ENCODE measurements at regions not wholly inside any gene's neighbourhood (a gene's known extent, or its start where the extent isn't known, plus 50 kb on each side); places are given as distances from the start of the nearest gene placed in this dataset.
"Not testable (repeated sequence)": the region's sequence is repeated elsewhere in the genome, so short reads cannot be mapped to it uniquely, and the experiment has no call there.

DNA sequence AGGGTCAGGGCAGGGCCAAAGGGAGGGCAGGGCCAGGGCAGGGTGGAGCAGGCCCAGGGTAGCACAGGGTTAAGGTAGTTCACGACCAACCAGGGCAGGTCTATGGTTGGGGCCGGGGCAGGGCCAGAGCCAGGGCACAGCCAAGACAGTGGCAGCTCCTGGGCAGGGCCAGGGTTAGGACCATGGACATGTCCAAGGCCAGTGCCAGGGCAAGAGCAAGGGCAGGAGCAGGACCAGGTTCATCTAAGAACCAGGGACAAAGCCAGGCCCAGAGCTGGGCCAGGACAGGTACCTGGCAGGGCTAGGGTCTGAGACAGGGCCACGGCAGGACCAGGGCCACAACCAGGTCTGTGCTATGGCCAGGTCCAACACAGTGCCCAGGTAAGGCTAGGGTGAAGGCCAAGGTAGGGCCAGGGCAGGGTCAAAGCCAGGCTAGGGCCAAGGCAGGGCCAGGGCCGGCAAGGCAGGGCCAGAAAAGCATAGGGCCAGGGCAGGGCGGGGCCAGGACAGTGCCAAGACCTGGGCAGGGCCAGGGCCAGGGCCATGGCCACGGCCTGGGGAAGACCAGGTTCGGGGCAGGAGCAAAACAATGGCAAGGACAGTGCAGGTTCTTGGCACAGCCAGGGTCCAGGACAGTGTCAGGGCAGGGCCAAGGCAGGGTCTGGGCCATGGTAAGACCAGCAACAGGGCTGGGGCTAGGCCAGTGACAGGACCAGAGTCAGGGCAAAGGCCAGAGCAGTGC, 2874.4 kb downstream of the RPIA start:
- H3K4me3 ChIP-seq (ENCODE audit: control insufficient read depth in 1 of 7, extremely low read depth in 1 of 7, insufficient read depth in 4 of 7, low read depth in 2 of 7, low read length in 6 of 7); H3K27ac ChIP-seq (ENCODE audit: insufficient read depth in 1 of 2, low read depth in 1 of 2, low read length in 2 of 2, poor library complexity in 1 of 2, severe bottlenecking in 2 of 2); H3K27me3 ChIP-seq (replicated peaks in 2 of 5; ENCODE audit: control insufficient read depth in 4 of 5, insufficient read depth in 5 of 5, low read length in 4 of 5); H3K4me1 ChIP-seq (ENCODE audit: control extremely low read depth in 1 of 4, control insufficient read depth in 4 of 4, insufficient read depth in 4 of 4, low read length in 3 of 4); POLR2A ChIA-PET; H3K36me3 ChIP-seq (ENCODE audit: control insufficient read depth in 4 of 4, insufficient read depth in 4 of 4, low read length in 3 of 4); H3K9me3 ChIP-seq (ENCODE audit: control extremely low read depth in 1 of 5, control insufficient read depth in 4 of 5, insufficient read depth in 2 of 5, low read depth in 1 of 5, low read length in 4 of 5); CTCF ChIA-PET; DNase-seq: not testable (repeated sequence)
- WGBS (ENCODE audit: insufficient coverage) = 60% methylated on average over 1 of the region's 7 CpGs

DNA sequence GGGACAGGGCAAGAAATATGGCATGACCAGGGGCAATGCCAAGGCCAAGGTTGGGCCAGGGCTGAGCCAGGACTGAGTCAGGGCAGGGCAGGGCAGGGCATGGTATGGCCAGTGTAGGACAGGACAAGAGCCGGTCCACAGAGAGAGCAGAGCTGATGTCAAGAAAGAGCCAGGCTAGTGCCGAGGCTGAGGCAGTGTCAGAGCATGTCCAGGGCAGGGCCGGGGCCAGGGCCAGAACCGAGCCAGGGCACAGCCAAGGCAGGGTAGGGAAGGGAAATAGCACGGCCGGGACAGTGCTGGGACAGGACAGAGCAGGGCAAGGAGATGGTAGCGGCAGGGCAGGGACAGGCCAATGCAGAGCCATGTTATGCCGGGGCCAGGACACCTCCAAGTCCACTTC, 2875.1 kb downstream of the RPIA start:
- DNase-seq; H3K4me1 ChIP-seq (ENCODE audit: control extremely low read depth in 1 of 4, control insufficient read depth in 4 of 4, insufficient read depth in 4 of 4, low read length in 3 of 4); POLR2A ChIA-PET; H3K36me3 ChIP-seq (ENCODE audit: control insufficient read depth in 4 of 4, insufficient read depth in 4 of 4, low read length in 3 of 4); H3K4me3 ChIP-seq (ENCODE audit: control insufficient read depth in 1 of 7, extremely low read depth in 1 of 7, insufficient read depth in 4 of 7, low read depth in 2 of 7, low read length in 6 of 7); CTCF ChIA-PET; H3K27ac ChIP-seq (ENCODE audit: insufficient read depth in 1 of 2, low read depth in 1 of 2, low read length in 2 of 2, poor library complexity in 1 of 2, severe bottlenecking in 2 of 2); H3K27me3 ChIP-seq (replicated peaks in 2 of 5; ENCODE audit: control insufficient read depth in 4 of 5, insufficient read depth in 5 of 5, low read length in 4 of 5); H3K9me3 ChIP-seq (ENCODE audit: control extremely low read depth in 1 of 5, control insufficient read depth in 4 of 5, insufficient read depth in 2 of 5, low read depth in 1 of 5, low read length in 4 of 5): not testable (repeated sequence)
- no CpG with 5 or more reads among the region's 8 CpGs for WGBS (ENCODE audit: insufficient coverage)

DNA sequence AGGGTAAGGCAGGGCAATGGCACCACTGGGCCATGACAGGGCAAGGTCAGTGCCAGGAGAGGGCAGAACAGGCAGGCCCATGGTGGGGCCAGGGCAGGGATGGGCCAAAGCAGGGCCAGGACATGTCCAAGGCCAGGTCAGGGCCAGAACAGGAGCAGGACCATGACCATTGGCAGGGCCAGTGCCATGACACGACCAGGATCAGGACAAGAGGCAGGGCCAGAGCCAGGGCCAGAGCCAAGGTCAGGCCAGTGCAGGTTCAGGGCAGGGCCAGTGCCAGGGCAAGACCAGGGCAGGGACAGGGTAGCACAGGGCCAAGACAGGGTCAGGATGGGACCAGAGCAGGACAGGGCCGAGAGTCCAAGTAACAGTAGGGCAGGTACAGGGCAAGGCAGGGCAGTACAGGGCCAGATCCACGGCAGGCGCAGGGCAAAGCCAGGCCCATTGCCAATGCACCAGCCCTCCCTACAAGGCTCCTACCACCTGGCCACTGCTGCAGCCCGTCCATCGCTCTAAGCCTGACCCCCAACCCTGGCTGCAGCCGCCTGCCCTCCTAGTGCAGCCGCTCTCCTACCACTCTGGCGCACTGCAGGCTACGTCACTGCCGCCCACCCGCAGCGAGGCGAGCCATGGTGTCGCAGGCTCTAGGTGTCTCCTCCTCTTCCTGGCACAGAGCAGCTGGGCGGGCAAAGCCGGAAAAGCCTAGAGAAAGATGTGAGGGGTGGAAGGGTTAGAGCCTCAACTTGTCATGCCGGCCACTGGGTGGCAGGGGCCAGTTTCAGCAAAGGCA, 2876.3 kb downstream of the RPIA start:
- H3K27ac ChIP-seq (ENCODE audit: insufficient read depth in 1 of 2, low read depth in 1 of 2, low read length in 2 of 2, poor library complexity in 1 of 2, severe bottlenecking in 2 of 2); H3K4me3 ChIP-seq (ENCODE audit: control insufficient read depth in 1 of 7, extremely low read depth in 1 of 7, insufficient read depth in 4 of 7, low read depth in 2 of 7, low read length in 6 of 7); H3K9me3 ChIP-seq (ENCODE audit: control extremely low read depth in 1 of 5, control insufficient read depth in 4 of 5, insufficient read depth in 2 of 5, low read depth in 1 of 5, low read length in 4 of 5); H3K27me3 ChIP-seq (replicated peaks in 2 of 5; ENCODE audit: control insufficient read depth in 4 of 5, insufficient read depth in 5 of 5, low read length in 4 of 5); DNase-seq; POLR2A ChIA-PET; CTCF ChIA-PET; H3K4me1 ChIP-seq (ENCODE audit: control extremely low read depth in 1 of 4, control insufficient read depth in 4 of 4, insufficient read depth in 4 of 4, low read length in 3 of 4); H3K36me3 ChIP-seq (ENCODE audit: control insufficient read depth in 4 of 4, insufficient read depth in 4 of 4, low read length in 3 of 4): not testable (repeated sequence)
- 86% methylated on average over 5 of the region's 18 CpGs for WGBS (ENCODE audit: insufficient coverage)

DNA sequence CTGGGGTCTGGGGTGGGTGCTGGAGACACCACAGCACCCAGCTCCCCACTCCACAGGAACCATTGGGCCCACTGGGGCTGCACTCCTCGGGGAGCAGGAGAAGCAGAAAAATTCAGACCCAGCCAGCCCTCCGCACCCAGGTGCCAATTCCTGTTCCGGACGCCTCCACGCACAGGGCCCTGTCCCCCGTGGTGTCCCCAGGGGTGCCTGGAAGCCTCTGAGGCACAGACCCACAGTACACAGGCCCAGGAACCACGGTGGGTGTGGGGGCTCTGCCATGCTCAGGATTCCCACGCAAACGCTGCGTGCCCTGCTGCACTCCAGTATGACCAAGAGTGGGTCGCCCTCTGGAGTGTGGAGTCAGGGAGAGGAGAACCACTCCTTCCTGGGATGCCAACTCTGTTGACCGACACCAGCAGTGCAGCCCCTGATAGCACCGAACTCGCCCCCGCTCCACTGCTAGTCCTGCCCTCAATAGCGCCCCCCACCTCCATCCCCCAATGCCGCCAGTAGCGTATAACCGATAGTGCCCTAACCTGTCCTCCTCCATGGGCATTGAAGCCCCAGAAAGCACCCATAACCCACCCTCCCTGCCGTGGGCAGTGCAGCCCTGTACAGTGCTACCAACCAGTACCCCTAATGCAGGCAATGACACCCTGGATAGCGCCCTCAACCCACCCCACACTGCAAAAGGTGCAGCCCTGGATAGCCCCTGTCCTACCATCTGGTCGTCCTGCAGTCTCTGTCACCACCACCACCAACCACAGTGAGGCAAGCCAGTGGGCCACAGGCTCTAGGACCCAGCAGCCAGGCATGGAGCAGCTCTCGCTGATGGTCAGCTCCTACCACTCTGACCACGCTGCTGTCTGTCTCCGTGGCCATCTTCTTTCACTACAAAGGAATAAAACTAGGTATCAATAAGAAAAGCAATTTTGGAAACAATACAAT, 2877.2 kb downstream of the RPIA start:
- CTCF ChIA-PET; DNase-seq; POLR2A ChIA-PET; H3K4me3 ChIP-seq (ENCODE audit: control insufficient read depth in 1 of 7, extremely low read depth in 1 of 7, insufficient read depth in 4 of 7, low read depth in 2 of 7, low read length in 6 of 7); H3K36me3 ChIP-seq (ENCODE audit: control insufficient read depth in 4 of 4, insufficient read depth in 4 of 4, low read length in 3 of 4); H3K9me3 ChIP-seq (ENCODE audit: control extremely low read depth in 1 of 5, control insufficient read depth in 4 of 5, insufficient read depth in 2 of 5, low read depth in 1 of 5, low read length in 4 of 5); H3K4me1 ChIP-seq (ENCODE audit: control extremely low read depth in 1 of 4, control insufficient read depth in 4 of 4, insufficient read depth in 4 of 4, low read length in 3 of 4); H3K27ac ChIP-seq (ENCODE audit: insufficient read depth in 1 of 2, low read depth in 1 of 2, low read length in 2 of 2, poor library complexity in 1 of 2, severe bottlenecking in 2 of 2); H3K27me3 ChIP-seq (replicated peaks in 2 of 5; ENCODE audit: control insufficient read depth in 4 of 5, insufficient read depth in 5 of 5, low read length in 4 of 5): not testable (repeated sequence)
- WGBS (ENCODE audit: insufficient coverage) = no CpG with 5 or more reads among the region's 25 CpGs

GRCh38 chr2:91571239-91571923, 2879.9 kb downstream of the RPIA start:
- H3K27ac ChIP-seq (ENCODE audit: insufficient read depth in 1 of 2, low read depth in 1 of 2, low read length in 2 of 2, poor library complexity in 1 of 2, severe bottlenecking in 2 of 2); H3K4me1 ChIP-seq (ENCODE audit: control extremely low read depth in 1 of 4, control insufficient read depth in 4 of 4, insufficient read depth in 4 of 4, low read length in 3 of 4); POLR2A ChIA-PET; H3K36me3 ChIP-seq (ENCODE audit: control insufficient read depth in 4 of 4, insufficient read depth in 4 of 4, low read length in 3 of 4); H3K9me3 ChIP-seq (ENCODE audit: control extremely low read depth in 1 of 5, control insufficient read depth in 4 of 5, insufficient read depth in 2 of 5, low read depth in 1 of 5, low read length in 4 of 5); H3K27me3 ChIP-seq (replicated peaks in 2 of 5; ENCODE audit: control insufficient read depth in 4 of 5, insufficient read depth in 5 of 5, low read length in 4 of 5); CTCF ChIA-PET: not testable (repeated sequence)
- WGBS (ENCODE audit: insufficient coverage) = 63% methylated on average over 61 of the region's 78 CpGs
- peak overlapping the region in 1 of 7 experiments; percentile 26 for H3K4me3 ChIP-seq (ENCODE audit: control insufficient read depth in 1 of 7, extremely low read depth in 1 of 7, insufficient read depth in 4 of 7, low read depth in 2 of 7, low read length in 6 of 7)
- peak in 1 of 3 donors; percentile 8 for DNase-seq

- H3K27ac ChIP-seq (ENCODE audit: insufficient read depth in 1 of 2, low read depth in 1 of 2, low read length in 2 of 2, poor library complexity in 1 of 2, severe bottlenecking in 2 of 2); H3K9me3 ChIP-seq (ENCODE audit: control extremely low read depth in 1 of 5, control insufficient read depth in 4 of 5, insufficient read depth in 2 of 5, low read depth in 1 of 5, low read length in 4 of 5); CTCF ChIA-PET; DNase-seq; POLR2A ChIA-PET; H3K36me3 ChIP-seq (ENCODE audit: control insufficient read depth in 4 of 4, insufficient read depth in 4 of 4, low read length in 3 of 4); H3K27me3 ChIP-seq (replicated peaks in 2 of 5; ENCODE audit: control insufficient read depth in 4 of 5, insufficient read depth in 5 of 5, low read length in 4 of 5); H3K4me3 ChIP-seq (ENCODE audit: control insufficient read depth in 1 of 7, extremely low read depth in 1 of 7, insufficient read depth in 4 of 7, low read depth in 2 of 7, low read length in 6 of 7); H3K4me1 ChIP-seq (ENCODE audit: control extremely low read depth in 1 of 4, control insufficient read depth in 4 of 4, insufficient read depth in 4 of 4, low read length in 3 of 4): not testable (repeated sequence)
- 88% methylated on average over 4 of the region's 4 CpGs for WGBS (ENCODE audit: insufficient coverage)
Measured at GRCh38 chr2:91573018-91573417, 2881.5 kb downstream of the RPIA start.

Measured in common myeloid progenitor, CD34-positive (primary cell).